Activated CD4-positive, CD25-positive, alpha-beta regulatory T cell treated with anti-CD3 and anti-CD28 coated beads, Interleukin-2, amount 50 U/mL, for 24 hours (primary cell): ENCODE measurements at regions not wholly inside any gene's neighbourhood (a gene's known extent, or its start where the extent isn't known, plus 50 kb on each side); places are given as distances from the start of the nearest gene placed in this dataset.
A peak's percentile ranks its signal among the peaks of the same experiment; 100 is the strongest.

ENCODE experiments used
- ATAC-seq, 2 donors: fragments of 150-1000 bp; cut with Tn5 transposase; one replicate each; pipeline ENCODE4 v1.10.0; 2021; ENCODE audit warnings: mild to moderate bottlenecking in 1 of 2, moderate library complexity in 1 of 2

DNA sequence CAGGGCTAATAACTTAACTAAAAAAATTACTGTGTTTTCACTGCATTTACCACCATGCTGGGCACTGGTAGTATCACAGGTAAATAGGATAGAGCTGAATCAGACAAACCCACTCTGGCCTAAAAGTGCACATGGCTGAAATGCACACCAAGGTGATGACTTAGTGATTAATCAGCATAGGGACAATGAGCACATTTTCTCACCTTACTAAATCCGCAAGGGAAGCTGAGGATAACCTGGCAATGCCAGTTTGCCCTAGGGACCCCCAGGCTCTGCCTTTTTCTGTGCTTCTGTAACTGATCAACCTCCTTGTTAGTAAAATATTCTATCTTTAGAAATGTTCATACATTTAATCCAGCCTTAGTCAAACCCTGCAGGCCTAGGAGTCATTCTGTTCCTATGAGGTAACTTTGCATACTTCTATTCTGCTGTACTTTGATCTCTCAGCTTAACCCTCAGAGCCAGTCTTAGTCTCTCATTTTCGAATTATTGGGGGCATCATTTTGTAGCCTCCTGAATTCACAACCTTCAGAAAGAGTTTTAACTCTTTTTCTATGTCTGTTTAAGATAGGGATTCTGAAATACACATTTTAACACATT is 562.9 kb upstream of the KCNMB2 start:
- no peak for ATAC-seq

DNA sequence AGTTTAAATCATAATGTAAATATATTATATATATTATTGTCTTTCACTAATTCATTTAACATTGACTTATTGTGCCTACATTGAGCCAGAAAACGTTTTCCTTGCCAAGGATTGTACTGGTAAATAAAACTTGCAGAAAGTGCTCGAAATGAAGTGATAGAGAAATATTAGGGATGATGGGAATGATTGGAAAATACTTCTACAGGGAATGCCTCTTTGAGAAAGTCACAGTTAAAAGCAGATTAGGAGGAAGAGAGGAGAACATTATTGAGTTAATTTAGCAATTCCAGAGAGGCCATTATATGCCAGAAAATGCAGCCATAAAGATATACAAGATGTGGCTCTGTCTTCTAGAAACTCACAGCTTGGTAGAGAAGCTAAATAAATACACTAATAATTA is 560.0 kb upstream of the KCNMB2 start:
- no peak for ATAC-seq

DNA sequence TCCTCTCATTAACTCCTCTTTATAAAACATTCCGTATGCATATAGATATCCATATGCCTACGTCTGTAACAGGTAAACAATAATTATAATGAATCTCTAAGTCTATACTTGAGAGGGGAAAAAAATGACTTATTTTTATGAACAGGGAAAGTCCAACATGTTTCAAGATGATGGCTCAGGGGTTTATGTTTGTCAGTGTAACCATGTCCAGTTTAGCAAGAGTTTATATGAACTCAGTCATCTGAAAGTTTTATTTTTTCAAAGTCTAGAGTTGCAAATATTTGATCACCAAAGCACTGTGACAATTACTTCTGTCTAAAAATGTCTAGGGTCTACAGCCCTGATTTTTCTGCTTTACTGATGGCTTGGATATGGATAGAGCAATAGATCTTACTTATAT is 559.4 kb upstream of the KCNMB2 start:
- ATAC-seq = no peak

- ATAC-seq = no peak
Observed at GRCh38 chr3:177977381-177978158, 558.7 kb upstream of the KCNMB2 start.

- no peak for ATAC-seq
Observed at GRCh38 chr3:177978946-177979345, 557.3 kb upstream of the KCNMB2 start.

- ATAC-seq = no peak
Observed at GRCh38 chr3:177979703-177980102, 556.5 kb upstream of the KCNMB2 start.

DNA sequence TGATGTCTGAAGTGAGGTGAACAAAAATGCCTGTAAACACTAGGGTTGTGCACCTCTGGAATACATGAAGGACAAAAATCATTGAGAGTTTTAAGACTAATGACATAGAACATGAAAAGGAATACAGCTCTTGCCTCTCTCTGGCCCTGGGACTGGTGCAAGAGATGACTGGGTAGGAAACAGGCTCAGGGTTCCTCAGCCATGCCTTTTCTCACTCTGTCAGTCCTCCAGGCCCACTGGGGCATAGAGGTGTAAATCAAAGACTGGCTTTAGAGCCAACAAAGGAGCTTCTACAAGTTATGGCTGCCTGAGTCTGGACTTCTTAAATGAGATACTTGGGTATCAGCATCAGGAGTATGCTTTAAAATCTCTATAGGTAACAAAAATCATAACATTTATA is 554.7 kb upstream of the KCNMB2 start:
- ATAC-seq = no peak

- peak in 1 of 2 donors; percentile 60 for ATAC-seq
Observed at GRCh38 chr3:177982034-177982433, 554.2 kb upstream of the KCNMB2 start.

DNA sequence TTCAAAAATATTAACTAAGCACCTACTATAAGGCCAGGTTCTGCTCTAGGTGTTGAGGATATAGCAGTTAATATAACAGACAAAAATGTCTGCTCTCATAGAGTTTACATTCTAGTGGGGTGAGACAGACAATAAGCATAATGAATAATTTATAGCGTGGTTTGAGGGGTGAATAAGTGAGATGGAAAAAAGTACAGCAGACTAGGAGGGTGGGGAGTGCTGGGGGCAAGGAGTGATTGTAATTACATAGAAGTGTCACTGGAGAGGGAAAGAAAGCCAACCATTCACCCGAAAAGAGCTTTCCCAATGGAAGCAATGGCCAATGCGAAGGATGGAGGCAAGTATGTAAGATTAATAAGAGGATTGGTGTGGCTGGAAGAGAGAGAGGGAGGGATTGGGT is 552.9 kb upstream of the KCNMB2 start:
- no peak for ATAC-seq

GRCh38 chr3:177992993-177993970 is 543.0 kb upstream of the KCNMB2 start:
- no peak for ATAC-seq

- peak; percentile 59 to 68 for ATAC-seq
Observed at GRCh38 chr3:177994976-177995375, 541.3 kb upstream of the KCNMB2 start.

DNA sequence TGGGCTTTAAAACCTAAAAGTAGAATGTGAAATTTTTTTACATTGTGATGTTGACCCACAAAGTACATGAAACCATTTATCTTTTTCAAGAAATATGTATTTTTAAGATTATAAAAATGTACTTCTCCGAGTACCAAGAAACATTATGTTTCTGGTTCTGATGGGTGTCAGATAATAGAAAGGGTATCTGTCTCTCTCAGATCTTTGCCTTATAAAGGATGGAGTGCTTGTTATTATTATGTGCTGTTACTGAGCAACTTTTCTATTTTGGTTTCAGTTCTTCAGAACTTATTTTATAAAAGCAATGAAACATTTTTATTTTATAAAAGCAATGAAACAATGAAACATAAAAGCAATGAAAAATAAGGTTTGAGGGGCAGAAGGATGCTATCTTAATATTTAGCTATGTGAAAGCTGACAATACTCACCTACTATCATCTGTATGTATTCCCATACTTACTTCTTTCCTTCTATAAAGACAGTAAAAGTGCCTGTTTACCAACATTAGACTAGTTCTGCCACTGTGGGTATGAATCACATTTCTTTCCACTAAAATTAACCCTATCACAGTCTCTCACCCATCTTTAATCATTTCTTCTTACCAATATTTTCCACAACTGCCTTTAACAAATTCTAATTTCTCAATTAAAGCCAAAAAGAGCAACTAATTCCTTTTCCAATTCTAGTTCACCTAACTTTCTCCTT is 540.7 kb upstream of the KCNMB2 start:
- ATAC-seq = peak; percentile 71 to 75

DNA sequence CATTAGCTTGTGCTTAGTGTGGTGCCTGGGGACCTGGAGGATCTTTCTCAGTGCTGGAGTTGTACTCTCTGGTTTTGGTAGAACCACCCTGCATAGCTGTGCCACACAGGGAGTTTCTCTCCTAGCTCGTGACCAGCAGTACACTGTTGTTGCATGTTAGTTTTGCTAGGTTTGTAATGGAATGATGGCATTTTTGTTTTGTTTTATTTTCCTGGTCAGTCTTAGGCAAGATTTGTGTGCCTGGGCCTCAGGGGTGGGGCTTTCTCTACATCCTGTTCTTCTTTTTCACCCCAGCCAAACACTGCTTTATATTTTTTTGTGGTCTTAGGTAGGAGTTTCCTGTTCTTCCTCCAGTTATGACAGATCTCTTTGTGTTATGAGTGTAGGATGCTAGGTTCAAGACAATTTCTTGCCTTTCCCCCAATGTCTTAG is 534.5 kb upstream of the KCNMB2 start:
- peak; percentile 82 to 86 for ATAC-seq

DNA sequence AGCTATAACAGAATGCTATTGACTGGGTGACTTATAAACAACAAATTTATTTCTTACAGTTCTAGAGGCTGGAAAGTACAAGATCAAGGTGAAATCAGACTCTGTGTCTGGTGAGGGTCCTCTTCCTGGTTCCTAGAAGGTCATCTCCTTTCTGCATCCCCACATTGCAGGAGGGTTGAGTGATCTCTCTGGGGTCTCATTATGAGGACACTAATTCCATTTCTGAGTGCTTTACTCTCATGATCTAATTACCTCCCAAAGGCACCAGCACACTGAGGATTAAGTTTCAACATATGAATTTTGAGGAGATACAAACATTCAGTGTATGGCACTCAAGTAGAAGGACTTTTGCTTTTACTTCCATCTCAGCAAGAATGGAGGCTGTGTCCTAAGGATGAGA is 534.1 kb upstream of the KCNMB2 start:
- peak in 1 of 2 donors; percentile 15 for ATAC-seq

GRCh38 chr3:178003756-178004155 is 532.5 kb upstream of the KCNMB2 start:
- no peak for ATAC-seq

DNA sequence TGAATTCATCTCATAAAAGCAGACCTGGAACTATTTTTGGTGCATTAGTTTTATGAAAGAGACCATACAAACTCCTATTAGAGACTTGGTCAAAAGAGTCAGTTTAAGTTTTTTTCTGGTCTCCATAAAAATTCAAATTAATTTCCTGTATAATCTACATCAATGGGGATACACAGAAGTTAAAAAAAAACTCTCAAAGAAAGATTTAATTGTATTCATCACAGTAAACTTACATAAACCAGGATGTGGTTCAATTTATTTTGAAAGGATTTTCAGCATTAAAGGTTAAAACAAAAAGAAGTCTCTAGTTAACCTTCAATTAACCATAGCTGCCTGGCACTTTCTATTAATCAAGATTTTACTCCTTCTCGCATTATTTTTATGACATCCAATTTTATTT is 530.3 kb upstream of the KCNMB2 start:
- no peak for ATAC-seq

GRCh38 chr3:178010306-178010705 is 525.9 kb upstream of the KCNMB2 start:
- ATAC-seq = no peak

DNA sequence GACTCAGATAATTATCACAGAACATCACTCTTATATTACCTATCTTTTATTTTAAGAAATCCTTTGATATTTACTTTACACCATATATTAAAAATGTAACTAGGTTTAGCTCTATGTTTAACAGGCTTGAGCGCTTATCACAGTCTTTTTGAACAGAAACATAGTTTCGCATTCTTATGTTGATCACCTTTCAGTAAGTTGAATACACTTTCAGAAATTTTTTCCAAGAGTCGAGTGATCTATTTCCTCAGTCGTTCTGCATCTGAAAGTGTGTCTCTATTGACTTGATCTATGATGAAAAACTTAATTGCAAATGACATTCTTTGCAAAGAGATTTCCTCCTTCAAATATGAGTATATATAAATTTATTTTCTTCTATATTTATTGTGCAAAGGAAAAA is 516.6 kb upstream of the KCNMB2 start:
- no peak for ATAC-seq

DNA sequence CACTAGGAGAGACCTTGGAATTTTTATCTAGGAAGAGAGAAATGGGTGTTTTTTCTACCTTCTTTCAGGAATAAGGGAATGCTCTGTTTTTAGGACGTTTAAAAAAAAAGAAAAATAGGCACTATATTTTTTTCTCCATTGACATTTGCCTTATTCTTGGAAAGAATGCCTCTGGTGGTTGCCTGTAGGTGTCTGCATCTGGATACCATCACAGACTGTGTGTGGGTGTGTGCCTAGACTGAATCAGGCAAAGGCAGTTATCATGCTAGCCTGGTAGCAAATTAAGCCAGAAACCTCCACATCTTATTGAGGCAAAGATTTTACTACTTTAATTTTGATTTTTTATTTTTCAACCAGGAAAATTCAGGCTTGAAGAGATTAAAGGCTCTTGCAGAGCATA is 513.6 kb upstream of the KCNMB2 start:
- ATAC-seq = no peak

GRCh38 chr3:178028933-178029332 is 507.3 kb upstream of the KCNMB2 start:
- ATAC-seq = no peak

- ATAC-seq = no peak
Observed at GRCh38 chr3:178036451-178037144, 499.6 kb upstream of the KCNMB2 start.

- no peak for ATAC-seq
Observed at GRCh38 chr3:178041931-178042330, 494.3 kb upstream of the KCNMB2 start.
